GM21786 (cell line): ENCODE measurements at regions not wholly inside any gene's neighbourhood (a gene's known extent, or its start where the extent isn't known, plus 50 kb on each side); places are given as distances from the start of the nearest gene placed in this dataset.
A peak's percentile ranks its signal among the peaks of the same experiment; 100 is the strongest.

Experiments used
- ATAC-seq: cut with Tn5 transposase; IDR thresholded peaks from one replicate; pipeline ENCODE4 v1.9.1; 2021; ENCODE audit not compliant: unreplicated experiment

DNA sequence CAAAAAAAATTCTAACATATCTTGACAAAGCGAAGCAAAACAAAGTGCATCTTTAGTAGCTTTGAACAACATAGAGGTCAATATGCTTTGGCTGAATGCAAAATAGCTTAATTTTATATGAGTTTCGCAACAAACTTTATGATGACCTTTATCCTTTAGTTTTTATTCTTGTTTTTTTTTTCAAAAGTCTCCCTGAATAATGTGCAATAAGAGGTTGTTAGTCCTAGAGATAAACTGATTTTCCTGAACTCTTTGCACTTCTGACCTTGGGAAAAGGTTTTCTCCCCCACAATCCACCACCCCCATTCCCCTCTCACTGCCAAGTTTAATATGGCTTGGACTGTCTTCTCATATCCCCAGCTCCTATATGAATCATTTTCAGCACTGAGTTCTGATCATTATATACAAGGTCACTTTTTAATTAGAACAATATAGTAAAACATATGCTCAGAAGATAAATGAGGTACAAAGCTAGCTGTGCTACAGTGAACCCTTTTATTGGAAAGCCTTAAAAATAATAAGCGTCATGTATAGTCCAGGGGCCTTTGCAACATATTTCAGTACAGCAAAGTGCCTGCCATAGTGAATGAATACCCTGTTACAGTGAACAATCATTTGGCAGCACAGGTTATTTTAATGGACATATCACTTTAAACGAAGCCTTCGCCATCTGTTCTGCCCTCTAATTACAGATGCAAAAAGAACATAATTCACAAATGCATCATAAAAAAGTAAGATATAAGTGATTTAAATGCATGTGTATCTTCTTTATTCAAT lies 496.3 kb upstream of the NR2F2 start:
- no peak for ATAC-seq

DNA sequence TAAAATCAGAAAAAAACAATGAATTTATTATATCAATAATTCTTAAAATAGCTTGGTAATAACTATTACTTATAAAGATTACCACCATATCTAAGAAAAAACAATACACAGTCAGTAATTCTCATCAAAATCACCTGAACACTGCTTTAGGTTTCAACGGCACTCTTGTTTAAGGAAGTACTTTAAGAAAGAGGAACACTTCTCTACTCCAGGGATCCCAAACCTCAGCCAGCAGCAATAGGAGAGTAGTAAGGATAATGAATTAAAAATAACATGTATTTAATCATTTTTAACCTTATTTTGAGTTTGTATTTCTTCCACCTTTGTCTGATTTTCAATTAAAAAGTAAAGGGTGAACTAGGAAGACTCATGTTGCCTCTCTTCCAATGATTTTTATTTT lies 494.0 kb upstream of the NR2F2 start:
- no peak for ATAC-seq

- no peak for ATAC-seq
Measured at GRCh38 chr15:95837341-95838004, 493.0 kb upstream of the NR2F2 start.

DNA sequence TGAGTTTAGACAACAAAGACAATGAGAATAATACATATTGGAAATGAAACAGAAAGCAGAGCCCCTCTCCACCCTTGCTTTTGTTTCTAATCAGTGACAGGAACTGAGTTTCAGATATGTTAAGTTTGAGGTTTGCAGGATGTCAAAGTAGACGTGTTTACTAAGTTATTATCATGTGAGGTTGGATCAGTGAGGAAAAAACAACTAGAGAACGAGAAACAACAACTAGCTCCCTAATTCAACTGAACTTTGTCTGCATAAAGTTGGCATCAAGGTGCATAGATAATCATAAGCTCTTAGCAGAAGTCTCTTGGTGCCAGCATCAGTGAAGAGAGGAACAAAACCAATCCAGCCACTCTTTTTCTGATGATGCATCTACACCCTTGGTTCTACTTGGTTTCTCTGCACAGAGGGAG lies 491.1 kb upstream of the NR2F2 start:
- ATAC-seq, result peak; percentile 93

GRCh38 chr15:95840004-95840403 lies 490.5 kb upstream of the NR2F2 start:
- ATAC-seq, result no peak

- no peak for ATAC-seq
Measured at GRCh38 chr15:95840855-95841254, 489.6 kb upstream of the NR2F2 start.

- no peak for ATAC-seq
Measured at GRCh38 chr15:95842576-95842975, 487.9 kb upstream of the NR2F2 start.

DNA sequence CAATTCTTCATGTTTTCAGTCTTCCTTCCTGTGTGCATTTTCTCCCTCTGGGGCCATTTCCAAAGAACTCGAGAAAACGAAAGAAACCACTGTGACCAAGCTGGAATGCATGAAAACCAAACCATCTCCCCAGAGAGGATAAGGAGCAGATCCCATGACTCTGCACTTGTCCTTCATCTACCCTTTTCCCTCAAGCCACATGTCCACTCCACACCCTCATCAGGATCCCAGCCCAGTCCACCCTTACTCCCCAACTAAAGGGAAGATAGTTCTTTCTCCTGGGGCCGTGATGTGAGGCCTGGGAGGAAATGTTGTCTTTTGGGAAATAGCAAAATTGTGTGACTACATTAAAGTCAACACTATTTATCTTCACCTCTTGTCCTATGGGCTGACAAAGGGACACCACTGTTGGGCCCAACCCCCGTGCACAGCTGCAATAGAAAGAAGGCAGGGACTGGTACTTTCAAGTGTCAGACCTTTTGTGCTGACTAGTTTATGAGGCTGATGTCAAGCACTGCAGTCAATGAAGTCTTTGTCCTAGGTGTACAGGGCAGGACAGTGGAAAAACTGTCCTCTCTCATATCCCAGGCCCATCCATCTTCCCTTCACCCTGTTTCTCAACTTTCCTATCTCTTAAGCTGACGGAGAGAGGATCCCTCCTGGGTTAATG lies 487.1 kb upstream of the NR2F2 start:
- no peak for ATAC-seq

DNA sequence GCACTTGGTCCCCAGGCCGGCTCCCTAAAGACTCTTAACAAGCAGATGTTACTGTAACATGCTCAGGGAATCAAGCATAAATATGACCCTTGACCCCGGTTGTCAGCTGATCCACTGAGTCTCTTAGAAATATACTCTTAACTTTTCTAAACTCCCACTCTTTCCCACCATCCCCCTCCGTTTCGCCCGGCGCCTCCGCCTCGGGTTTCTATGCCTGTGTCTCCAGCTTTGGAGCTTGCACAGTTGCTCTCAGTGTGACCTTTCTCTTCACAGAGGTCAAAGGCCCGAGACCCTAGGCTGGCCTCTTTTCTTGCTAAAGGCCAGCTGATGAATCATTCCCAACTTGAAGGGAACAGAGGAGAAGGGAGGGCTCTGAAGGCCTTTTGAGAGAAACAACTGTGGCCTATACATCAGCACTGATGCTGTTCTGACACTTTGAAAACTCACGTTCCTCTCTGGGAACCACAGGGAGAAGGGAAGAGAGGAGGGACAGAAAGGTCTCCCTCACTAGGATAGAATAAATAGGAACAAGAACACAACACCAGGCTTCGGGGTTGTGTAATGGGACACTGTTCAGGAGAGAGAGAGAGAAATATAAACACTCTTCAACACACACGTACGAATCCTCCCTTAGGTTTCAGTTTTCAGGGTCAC lies 484.5 kb upstream of the NR2F2 start:
- ATAC-seq, result peak; percentile 10

DNA sequence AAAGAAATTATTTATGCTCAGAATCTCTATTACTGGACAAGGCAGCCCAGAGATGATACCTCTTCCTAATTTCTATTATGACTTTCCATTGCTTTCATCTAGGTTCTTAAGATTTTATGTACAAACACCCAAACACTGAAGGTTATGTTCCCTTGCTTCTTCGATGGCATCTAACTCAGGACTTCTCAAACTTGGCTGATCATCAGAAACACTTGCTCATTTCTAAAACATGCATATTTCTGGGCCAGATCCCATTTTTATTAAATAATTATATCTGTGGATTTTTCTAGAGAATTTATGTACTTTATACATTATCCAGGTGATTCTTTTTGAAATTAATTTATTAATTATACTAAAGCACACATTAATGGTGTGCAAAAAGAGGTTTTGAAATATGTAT lies 482.4 kb upstream of the NR2F2 start:
- ATAC-seq, result no peak

GRCh38 chr15:95850837-95851236 lies 479.7 kb upstream of the NR2F2 start:
- ATAC-seq, result no peak

DNA sequence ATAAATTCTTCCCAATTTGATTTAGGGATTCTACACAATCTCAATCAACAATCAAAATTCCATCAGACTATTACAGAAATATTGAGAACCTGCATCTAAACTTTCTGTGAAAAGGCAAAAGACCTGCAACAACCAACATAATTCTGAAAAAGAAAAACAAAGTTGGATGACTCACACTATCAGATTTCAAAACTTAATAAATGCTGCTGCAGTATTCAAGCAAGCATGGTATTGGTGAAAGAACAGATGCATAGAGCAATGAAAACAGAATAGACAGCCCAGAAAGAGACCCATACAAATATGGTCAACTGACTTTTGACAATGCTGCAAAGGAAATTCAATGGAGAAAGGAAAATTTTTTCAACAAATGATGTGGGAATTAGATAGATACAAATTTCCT lies 477.1 kb upstream of the NR2F2 start:
- no peak for ATAC-seq

DNA sequence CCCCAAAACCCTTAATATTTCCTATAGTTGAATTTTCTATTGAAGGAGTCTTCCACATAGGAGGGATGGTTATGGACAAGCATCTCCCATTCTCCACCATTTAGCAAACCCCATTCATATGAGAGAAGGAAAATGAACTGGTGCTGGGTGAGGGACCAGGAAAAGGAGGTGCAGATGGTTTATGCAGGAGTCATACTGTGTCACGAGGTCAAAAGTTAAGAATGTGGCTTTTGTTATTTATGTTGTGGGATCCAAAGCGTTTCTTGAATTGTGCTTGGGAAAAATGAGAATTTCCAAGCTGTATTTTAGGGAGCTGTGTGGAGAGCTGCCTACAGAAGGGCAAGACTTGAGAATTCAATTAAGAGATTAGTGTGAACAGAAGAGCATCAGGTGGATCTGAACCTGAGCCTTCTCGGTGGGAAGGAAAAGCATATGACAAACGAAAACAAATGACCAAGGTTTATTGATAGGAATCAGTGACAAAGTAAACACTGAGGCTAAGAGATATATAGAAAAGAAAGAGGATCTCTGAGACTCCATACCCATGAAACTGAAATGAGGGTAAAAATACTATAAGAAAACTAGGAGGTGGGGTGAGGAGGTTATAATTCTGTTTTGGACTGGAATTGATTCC lies 473.3 kb upstream of the NR2F2 start:
- no peak for ATAC-seq

- no peak for ATAC-seq
Measured at GRCh38 chr15:95857758-95858157, 472.7 kb upstream of the NR2F2 start.

GRCh38 chr15:95860406-95860805 lies 470.1 kb upstream of the NR2F2 start:
- ATAC-seq, result no peak

DNA sequence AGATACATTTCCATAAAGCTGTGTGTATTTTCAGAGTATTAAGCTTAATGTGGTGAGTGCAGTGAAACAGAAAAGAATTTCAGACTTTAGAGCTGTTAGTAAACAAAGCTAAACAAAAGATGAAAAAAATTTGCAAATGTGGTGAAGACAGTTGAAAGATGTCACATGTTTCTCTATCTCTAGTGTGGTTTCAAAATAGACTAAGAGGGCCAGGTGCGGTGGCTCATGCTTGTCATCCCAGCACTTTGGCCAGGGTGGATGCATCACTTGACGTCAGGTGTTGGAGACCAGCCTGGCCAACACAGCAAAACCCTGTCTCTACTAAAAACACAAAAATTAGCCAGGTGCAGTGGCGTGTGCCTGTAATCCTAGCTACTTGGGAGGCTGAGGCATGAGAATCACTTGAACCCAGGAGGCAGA lies 466.0 kb upstream of the NR2F2 start:
- ATAC-seq, result peak; percentile 79

- ATAC-seq, result no peak
Measured at GRCh38 chr15:95865330-95865739, 465.2 kb upstream of the NR2F2 start.

DNA sequence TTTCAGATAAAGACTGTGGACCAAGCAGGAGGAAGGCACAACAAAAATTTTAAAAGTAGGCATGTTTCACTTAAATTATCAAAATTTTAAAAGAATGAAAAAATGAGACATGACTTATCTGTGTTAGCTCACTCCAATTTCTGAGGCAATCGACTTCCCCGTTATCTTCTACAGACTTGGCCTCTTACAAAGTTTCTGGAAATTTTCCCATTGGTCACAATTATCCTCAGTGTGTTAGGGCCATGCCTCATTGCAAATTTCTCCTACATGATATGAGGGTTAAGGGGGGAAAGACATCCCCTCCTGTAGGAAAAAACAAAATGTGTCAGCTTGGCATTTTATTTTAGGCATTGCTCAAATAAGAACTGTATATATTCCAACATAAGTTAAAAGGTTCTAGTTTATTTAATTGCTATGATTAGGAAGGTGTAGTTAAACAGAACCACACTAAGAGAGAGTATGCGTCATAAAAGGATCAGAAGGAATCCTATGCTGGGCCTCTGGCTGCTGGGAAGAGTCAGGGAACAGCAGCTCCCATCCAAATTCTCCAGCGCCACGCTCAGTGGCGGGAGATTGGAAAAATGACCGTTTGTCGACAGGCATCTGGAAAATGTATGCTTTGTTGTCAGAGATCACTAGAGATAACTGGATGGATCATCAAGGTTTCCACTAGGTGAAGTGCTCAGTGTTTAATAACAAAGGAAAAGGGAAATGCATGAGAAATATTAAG lies 463.6 kb upstream of the NR2F2 start:
- no peak for ATAC-seq

DNA sequence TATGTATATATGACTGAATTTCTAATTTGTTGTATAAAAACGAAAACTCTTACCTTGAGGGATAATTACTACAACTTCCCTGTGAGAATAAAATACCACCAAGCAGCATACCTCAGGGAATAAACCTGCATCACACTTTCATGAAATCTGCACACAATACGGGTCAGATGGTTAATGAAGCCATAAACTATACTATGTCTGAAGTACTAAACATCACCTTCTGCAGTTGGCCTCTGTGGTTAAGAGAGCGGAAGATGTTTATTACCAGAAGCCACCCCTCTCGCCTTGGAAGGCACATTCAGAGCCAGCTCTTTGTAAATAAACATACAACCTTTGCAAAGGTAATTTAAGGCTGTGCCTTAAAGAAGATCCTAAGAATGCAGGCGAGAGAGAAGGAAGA lies 462.1 kb upstream of the NR2F2 start:
- ATAC-seq, result no peak

DNA sequence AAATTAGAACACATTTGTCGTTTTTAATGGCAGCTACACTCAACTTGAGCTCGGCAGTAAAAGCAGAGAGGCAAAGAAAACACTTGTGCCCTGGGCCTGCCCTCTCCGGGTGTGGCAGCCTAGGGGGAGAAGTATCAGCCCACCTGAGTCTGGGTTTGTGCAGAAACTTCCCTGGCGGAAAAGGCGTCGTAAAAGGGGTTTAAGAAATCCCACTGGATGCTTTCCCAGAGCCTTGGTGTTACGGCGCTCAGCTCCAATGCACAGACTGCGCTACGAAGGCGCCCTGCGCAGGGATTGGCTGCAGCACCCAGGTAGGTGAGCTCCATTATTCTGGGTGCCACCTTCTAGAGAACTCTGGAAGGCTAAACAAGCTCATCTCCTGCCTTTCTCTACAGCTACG lies 461.5 kb upstream of the NR2F2 start:
- no peak for ATAC-seq
